Prostate gland (tissue), 2 donors: ENCODE measurements at regions not wholly inside any gene's neighbourhood (a gene's known extent, or its start where the extent isn't known, plus 50 kb on each side); places are given as distances from the start of the nearest gene placed in this dataset.

Experiments
- DNase-seq: peaks from one replicate; pipeline ENCODE4 v3.0.0-alpha.2; 2019; ENCODE audit warnings: low spot score
- H3K27ac ChIP-seq, 2 donors: fragments of 200-600 bp; sonication (generic); 2 replicates each; pipeline ENCODE4 v1.5.1; 2017 to 2019
- H3K27me3 ChIP-seq: fragments of 200-600 bp; sonication (generic); replicated peaks from 2 replicates; pipeline ENCODE4 v1.5.1; 2019; ENCODE audit not compliant: insufficient read depth
- H3K36me3 ChIP-seq, 2 donors: fragments of 200-600 bp; sonication (generic); 1 replicate in 1 of 2; 2 replicates in 1 of 2; pipeline versions ENCODE4 v1.5.1 to v1.8.1; 2017 to 2019
- H3K4me1 ChIP-seq: fragments of 200-600 bp; sonication (generic); replicated peaks from 2 replicates; pipeline ENCODE4 v1.5.1; 2019
- H3K4me3 ChIP-seq, 2 donors: fragments of 200-600 bp; sonication (generic); 2 replicates each; pipeline ENCODE4 v1.5.1; 2017 to 2019
- H3K9me3 ChIP-seq: fragments of 200-600 bp; sonication (generic); 2 replicates; pipeline ENCODE4 v1.5.1; 2017
- POLR2A ChIP-seq: fragments of 450-650 bp; IDR thresholded peaks from one replicate; pipeline ENCODE4 v1.6.1; 2016; ENCODE audit warnings: antibody characterized with exemption, mild to moderate bottlenecking
- POLR2AphosphoS5 ChIP-seq: sonication (generic); formaldehyde crosslinking; IDR thresholded peaks from one replicate; pipeline ENCODE4 v1.6.1; 2017; ENCODE audit warnings: antibody characterized with exemption
- WGBS: methylation state at CpG from one replicate; pipeline ENCODE4 v1.1.5; 2018; 5-methylcytosine and 5-hydroxymethylcytosine counted together
- intact Hi-C: fragments of 100-400 bp; cut with DNase I; formaldehyde crosslinking; loops from one replicate; pipeline ENCODE4 v1.14.2; 2022
- TF ChIP-seq, protein P1 (sequence below), 4 experiments: fragments of 200-600 bp in 2 of 4; fragments of 450-650 bp in 2 of 4; sonication (generic) in 2 of 4; IDR thresholded peaks; 1 replicate in 3 of 4; 2 replicates in 1 of 4; pipeline ENCODE4 v1.5.1; 2016 to 2019; ENCODE audit warnings: antibody characterized with exemption in 4 of 4, mild to moderate bottlenecking in 2 of 4, moderate library complexity in 2 of 4

- peak overlapping the region; percentile 38 to 56 for H3K27ac ChIP-seq
- H3K36me3 ChIP-seq = no peaks in the 10 kb centered on the region
- no peak for DNase-seq
- WGBS = 63% methylated on average over 5 of the region's 5 CpGs
- no peaks in the 10 kb centered on the region for H3K27me3 ChIP-seq
- H3K9me3 ChIP-seq = no peaks in the 10 kb centered on the region
- intact Hi-C loops = no loop called here
- no peak for TF ChIP-seq POLR2A
- TF ChIP-seq POLR2AphosphoS5 = no peak
- TF ChIP-seq, protein P1, sequence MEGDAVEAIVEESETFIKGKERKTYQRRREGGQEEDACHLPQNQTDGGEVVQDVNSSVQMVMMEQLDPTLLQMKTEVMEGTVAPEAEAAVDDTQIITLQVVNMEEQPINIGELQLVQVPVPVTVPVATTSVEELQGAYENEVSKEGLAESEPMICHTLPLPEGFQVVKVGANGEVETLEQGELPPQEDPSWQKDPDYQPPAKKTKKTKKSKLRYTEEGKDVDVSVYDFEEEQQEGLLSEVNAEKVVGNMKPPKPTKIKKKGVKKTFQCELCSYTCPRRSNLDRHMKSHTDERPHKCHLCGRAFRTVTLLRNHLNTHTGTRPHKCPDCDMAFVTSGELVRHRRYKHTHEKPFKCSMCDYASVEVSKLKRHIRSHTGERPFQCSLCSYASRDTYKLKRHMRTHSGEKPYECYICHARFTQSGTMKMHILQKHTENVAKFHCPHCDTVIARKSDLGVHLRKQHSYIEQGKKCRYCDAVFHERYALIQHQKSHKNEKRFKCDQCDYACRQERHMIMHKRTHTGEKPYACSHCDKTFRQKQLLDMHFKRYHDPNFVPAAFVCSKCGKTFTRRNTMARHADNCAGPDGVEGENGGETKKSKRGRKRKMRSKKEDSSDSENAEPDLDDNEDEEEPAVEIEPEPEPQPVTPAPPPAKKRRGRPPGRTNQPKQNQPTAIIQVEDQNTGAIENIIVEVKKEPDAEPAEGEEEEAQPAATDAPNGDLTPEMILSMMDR (IDR thresholded peaks at IDR 0.05) = no peak
- no peak overlapping the region for H3K4me3 ChIP-seq
- peaks cover 10% of the 10 kb centered on the region for H3K4me1 ChIP-seq
These were observed 183.1 kb downstream of the INO80D start for GRCh38 chr2:205902900-205903237.

GRCh38 chr2:205902041-205902899, 183.7 kb downstream of the INO80D start:
- Histone ChIP-seq H3K9me3 (no peaks in the 10 kb centered on the region), H3K27me3 (no peaks in the 10 kb centered on the region), H3K4me3 (no peak overlapping the region), H3K36me3 (no peaks in the 10 kb centered on the region), H3K4me1 (peaks cover 7% of the 10 kb centered on the region), H3K27ac (peak overlapping the region; percentile 38 to 56)
- intact Hi-C loops = no loop called here
- WGBS = 41% methylated on average over 15 of the region's 15 CpGs
- DNase-seq = peak; percentile 73
- TF ChIP-seq POLR2AphosphoS5 = peak; percentile 75
- TF ChIP-seq, protein P1 (IDR thresholded peaks at IDR 0.05) = no peak

- TF ChIP-seq POLR2A (no peak), POLR2AphosphoS5 (no peak)
- TF ChIP-seq, protein P1 (IDR thresholded peaks at IDR 0.05) = no peak
- H3K4me3 ChIP-seq = no peak overlapping the region
- H3K4me1 ChIP-seq = peaks cover 7% of the 10 kb centered on the region
- H3K36me3 ChIP-seq = no peaks in the 10 kb centered on the region
- 80% methylated on average over 4 of the region's 4 CpGs for WGBS
- peak overlapping the region; percentile 38 to 56 for H3K27ac ChIP-seq
- no peak for DNase-seq
- no peaks in the 10 kb centered on the region for H3K9me3 ChIP-seq
- intact Hi-C loops = no loop called here
- no peaks in the 10 kb centered on the region for H3K27me3 ChIP-seq
These were observed 184.5 kb downstream of the INO80D start for GRCh38 chr2:205901491-205901890.

- Histone ChIP-seq H3K27me3 (no peaks in the 10 kb centered on the region), H3K9me3 (no peaks in the 10 kb centered on the region), H3K27ac (no peak overlapping the region), H3K4me3 (no peak overlapping the region), H3K36me3 (no peaks in the 10 kb centered on the region), H3K4me1 (peaks cover 7% of the 10 kb centered on the region)
- 88% methylated on average over 1 of the region's 1 CpG for WGBS
- intact Hi-C loops = no loop called here
- no peak for DNase-seq
- TF ChIP-seq POLR2AphosphoS5 = no peak
- no peak for TF ChIP-seq POLR2A
- TF ChIP-seq, protein P1 (IDR thresholded peaks at IDR 0.05) = no peak
These were observed 187.2 kb downstream of the INO80D start for GRCh38 chr2:205898744-205899143.

- Histone ChIP-seq H3K27me3 (no peaks in the 10 kb centered on the region), H3K27ac (no peak overlapping the region), H3K36me3 (no peaks in the 10 kb centered on the region), H3K4me3 (no peak overlapping the region), H3K4me1 (no peaks in the 10 kb centered on the region), H3K9me3 (no peaks in the 10 kb centered on the region)
- WGBS = 68% methylated on average over 9 of the region's 9 CpGs
- TF ChIP-seq POLR2AphosphoS5 = no peak
- no peak for TF ChIP-seq POLR2A
- TF ChIP-seq, protein P1 (IDR thresholded peaks at IDR 0.05) = no peak
- intact Hi-C loops = no loop called here
- no peak for DNase-seq
These were observed 189.9 kb downstream of the INO80D start for GRCh38 chr2:205895981-205896655.
